NCI-H1417 treated with DMSO at 0.1 percent for 48 hours (cell line): ENCODE measurements at regions not wholly inside any gene's neighbourhood (a gene's known extent, or its start where the extent isn't known, plus 50 kb on each side); places are given as distances from the start of the nearest gene placed in this dataset.

Experiments used
- DNase-seq: peaks from one replicate; lab custom pipeline; 2025; lab: John Stamatoyannopoulos, UW

GRCh38 chr10:123526356-123527064, 139.6 kb upstream of the GPR26 start:
- DNase-seq: no peak

DNA sequence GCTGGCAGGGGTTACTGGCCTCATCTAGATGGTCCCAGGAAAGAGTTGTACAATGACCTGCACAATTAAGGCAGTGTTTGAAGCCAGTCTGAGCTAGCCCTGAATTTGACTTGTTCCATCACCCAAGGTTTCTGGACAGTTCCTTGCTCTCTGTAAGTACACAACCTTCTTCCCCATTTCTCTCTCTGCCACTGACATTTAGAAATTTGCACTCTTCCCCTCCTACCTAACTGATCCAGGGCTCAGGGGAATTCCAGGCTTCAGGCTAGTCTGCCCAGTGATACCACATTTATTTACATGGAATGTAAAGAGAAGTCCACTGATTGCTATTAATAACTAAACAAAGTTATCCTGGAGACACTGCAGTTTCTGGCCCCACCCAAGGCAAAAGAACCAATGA, 139.0 kb upstream of the GPR26 start:
- DNase-seq: no peak

GRCh38 chr10:123529146-123529760, 136.9 kb upstream of the GPR26 start:
- no peak for DNase-seq

DNA sequence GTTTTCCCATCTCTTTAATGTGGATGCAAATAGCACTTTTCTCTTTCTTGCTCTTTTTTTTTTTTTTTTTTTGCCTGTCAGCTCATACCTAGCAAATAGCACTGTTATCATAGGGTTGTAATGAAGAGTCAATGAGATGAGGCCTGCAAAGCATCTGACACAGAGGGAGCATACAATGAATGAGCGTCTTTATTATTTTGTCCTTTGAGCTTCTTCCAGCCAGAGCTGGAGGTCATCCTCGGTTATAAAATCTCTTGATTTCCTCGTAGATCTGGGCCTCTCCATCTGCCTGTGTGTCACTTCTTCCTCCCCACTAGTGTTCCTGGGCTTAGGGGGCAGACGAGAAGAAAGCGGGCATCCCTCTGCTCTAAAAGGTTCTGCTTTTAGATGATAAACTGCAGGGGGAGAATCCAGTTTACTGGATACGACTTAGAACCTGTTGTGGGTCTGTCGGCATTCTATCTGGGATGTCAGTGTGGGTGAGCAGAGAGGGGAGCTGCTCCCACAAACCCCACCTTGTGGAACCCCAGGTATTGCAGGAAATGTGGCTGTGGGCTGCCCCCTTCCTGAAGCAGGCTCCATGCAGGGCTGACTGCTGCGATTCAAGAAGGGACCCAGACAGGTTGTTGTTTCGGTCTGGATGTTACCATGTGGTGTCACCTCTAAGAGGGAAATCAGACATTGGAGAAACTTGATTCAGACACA, 135.8 kb upstream of the GPR26 start:
- DNase-seq: no peak

DNA sequence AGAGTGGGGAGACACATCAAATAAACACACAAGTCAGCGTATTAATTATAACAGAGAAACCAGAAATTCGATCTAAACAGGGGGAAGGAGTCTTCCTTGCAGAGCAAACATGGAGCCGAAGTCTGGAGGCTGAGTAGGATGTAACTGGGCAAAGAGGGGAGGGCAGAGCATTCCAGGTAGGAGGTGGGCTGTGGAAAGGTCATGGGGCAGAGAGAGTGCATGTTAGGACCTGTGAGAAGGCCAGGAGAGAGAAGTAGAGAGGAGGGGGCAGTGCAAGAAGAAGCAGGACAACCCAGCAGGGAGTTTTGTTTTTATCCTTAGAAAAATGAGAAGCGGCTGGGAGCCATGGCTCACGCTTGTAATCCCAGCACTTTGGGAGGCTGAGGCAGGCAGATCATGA, 130.8 kb upstream of the GPR26 start:
- no peak for DNase-seq

- no peak for DNase-seq
These were observed 129.8 kb upstream of the GPR26 start for GRCh38 chr10:123536176-123536845.

DNA sequence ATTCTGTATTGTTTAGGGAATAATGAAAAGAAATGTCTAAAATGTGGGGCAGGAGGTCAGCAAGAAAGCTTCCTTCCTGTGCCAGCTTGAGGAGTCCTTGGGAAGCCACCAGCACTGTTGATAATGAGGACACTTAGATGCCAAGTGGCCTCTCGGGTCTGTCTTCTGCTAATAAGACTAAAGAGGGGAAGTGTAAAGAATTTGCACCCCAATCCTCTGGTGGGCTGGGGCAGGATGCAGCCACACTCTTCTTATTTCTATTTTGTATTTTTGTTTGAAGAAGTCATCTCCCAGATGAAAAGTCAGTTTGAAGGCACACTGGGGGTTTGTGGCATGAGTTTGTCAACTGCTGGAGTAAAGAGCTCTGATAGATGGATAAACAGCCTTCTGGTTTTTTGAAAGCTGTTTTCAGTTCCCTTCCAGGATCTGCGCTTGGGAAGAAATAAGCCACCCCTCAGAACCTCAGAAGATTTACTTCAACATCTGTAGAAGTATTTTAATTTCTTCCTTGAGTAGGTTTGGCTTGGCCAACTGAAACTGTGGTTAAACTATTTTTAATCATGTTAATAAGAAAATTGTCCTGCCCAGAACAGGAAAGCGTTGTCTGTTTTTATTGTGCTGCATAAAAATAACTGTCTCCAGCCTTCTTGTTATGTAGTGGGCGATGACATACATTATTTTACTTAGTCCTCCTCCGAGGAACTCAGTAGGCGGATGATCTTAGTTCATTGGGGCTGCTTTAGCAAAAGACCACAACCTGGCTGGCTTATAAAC, 128.8 kb upstream of the GPR26 start:
- no peak for DNase-seq

GRCh38 chr10:123538401-123539320, 127.5 kb upstream of the GPR26 start:
- no peak for DNase-seq

DNA sequence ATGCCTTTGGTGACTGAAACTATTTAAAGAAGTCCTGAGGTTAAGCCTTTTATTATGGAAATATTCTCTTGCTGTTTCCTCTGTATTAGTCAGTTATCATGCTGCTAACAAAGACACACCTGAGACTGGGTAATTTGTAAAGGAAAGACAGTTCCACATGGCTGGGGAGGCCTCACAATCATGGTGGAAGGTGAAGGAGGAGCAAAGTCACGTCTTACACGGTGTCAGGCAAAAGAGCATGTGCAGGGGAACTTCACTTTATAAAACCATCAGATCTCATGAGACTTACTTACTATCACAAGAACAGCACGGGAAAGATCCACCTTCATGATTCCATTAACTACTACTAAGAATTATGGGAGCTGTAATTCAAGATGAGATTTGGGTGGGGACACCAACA, 121.2 kb upstream of the GPR26 start:
- DNase-seq: no peak

DNA sequence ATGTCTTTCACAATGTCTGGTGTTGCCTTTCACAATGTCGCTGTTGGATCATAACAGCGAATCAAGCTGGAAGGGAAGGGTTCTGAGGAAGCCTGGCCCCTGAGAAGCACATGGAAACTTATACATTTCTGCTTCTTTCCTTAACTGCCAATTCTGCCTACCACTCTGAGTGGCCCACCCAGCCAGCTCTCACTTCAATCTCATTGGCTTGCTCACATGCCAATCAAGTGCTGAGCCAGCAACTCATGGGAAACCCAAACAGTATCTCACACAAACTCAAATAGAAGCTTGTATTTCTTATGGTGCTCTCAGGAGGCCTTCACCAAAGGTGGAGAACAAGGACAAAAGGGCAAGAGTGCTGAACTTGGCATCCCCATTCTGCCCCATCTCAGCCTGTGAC, 117.4 kb upstream of the GPR26 start:
- DNase-seq: no peak

GRCh38 chr10:123549761-123550454, 116.2 kb upstream of the GPR26 start:
- DNase-seq: no peak

- DNase-seq: no peak
These were observed 115.5 kb upstream of the GPR26 start for GRCh38 chr10:123550675-123551096.

GRCh38 chr10:123551259-123551658, 114.9 kb upstream of the GPR26 start:
- DNase-seq: no peak

DNA sequence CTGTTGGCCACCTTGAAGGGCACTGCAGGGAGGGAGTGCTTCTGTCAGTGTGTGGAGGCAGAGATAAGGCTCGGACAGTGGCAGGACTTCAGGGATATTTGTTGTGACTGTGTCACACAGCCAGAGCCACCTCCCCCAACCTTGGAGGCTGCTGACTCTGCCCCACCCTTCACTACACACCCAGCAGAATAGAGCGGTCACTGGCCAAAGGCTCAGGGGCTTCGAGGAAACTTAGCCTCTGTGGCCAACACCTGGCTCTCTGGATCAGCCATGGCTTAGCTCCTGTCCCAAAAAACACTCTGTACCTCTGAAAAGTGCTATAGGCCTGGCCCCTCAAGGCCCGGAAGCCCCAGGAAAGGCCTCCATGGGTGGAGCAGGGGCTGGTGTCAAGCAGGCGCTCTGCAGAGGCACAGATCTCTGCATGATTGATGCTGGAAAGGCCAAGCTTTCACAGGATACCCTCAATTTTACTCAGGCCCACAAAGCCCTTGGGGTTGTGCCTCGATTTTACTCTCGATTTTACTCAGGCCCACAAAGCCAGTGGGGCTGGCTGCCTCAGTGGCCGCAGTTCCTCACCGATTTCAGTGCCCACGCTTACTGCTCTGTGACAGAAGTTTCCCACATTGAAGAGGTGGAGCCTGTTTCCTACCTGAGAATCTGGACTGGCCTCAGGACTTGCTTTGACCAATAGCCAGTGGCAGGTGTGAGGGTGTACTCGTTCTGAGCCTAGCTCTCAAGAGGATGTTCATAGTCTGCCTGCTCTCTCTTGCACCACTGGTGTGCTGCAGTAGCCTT, 113.2 kb upstream of the GPR26 start:
- DNase-seq: no peak

GRCh38 chr10:123553810-123554430, 112.2 kb upstream of the GPR26 start:
- DNase-seq: no peak

- no peak for DNase-seq
These were observed 111.5 kb upstream of the GPR26 start for GRCh38 chr10:123554656-123555055.

- DNase-seq: no peak
These were observed 110.5 kb upstream of the GPR26 start for GRCh38 chr10:123555616-123556015.

DNA sequence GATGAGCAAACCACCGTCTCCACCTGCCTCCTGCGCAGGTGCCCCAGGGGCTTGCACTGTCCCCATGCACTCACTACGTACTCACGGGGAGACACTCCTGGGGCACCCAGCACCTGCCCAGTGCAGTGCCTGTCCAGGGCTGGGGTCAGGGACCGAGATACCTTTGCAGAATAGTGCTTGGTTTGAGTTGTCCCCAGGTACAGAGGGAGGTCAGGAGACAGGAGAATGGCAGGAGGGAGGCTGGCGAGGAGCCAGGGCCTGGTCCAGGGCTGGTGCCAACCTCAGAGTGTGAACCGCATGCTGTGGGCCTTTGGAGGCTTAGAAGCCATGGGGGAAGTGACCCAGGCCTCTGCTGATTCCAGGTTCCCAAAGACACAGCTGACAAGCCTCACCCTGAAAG, 110.1 kb upstream of the GPR26 start:
- DNase-seq: no peak

- no peak for DNase-seq
These were observed 109.4 kb upstream of the GPR26 start for GRCh38 chr10:123556736-123557135.
